Stimulated activated CD4-positive, alpha-beta T cell treated with anti-CD3 and anti-CD28 coated beads, Interleukin-4, amount 100 ng/mL, for 1 hour (primary cell): ENCODE measurements at regions not wholly inside any gene's neighbourhood (a gene's known extent, or its start where the extent isn't known, plus 50 kb on each side); places are given as distances from the start of the nearest gene placed in this dataset.

Source experiments
- DNase-seq: peaks from one replicate; pipeline ENCODE4 v3.0.0-alpha.2; 2020

DNA sequence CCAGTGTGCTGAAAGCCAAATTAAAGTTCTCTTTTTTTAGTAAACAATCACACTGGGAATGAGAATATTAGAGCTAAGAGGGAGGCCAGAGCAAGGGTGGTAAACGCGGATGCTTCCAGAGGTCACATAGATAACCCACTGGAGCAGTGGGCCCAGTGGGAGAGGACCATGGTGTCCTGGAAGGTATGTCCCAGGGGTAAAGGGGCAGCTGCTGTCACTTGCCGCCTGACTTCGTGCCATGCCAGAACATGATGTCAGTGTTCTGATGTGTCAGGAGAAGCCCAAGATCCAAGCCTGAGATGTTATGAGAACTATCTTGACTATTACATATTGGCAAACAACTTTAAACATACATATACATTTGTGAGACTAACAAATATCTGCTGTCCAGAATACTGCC is 211.9 kb upstream of the IL12A start:
- no peak for DNase-seq

DNA sequence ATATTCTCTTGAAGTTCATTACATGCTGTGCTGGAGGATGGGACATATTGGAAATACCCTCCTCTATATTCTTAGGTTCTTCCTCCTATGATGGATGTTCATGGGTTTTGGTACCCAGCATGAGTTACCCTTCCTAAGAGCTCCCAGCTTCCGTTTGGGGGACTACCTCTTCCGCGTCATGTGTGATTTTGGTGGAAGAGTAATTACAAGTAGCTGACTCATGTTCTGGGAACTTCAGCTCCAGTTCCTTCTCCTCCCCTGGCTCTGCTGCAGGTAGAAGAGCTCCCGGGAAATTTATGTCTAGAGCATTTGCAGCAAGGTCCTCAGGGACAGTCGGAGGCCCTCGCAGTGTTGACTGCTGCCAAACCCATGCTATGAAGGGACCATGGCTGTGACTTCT is 208.8 kb upstream of the IL12A start:
- no peak for DNase-seq

DNA sequence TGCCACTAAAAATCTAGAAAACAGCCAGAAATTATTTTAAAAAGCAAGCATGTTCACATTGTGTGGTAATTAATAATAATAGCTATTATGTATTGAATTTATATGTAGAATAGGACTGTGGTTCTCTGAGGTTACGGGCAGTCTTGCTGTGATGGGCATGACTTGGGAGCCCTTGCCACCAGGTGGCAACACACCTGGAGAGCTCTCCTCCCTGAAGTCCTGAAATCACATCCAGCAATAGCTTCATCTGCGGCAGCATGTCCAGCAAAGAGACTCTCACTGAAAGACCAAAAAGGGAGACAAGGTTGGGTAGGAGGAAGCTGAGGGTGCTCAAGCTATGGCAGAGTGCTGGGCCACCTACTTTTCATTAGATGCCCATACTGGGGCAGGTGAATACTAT is 206.8 kb upstream of the IL12A start:
- no peak for DNase-seq

DNA sequence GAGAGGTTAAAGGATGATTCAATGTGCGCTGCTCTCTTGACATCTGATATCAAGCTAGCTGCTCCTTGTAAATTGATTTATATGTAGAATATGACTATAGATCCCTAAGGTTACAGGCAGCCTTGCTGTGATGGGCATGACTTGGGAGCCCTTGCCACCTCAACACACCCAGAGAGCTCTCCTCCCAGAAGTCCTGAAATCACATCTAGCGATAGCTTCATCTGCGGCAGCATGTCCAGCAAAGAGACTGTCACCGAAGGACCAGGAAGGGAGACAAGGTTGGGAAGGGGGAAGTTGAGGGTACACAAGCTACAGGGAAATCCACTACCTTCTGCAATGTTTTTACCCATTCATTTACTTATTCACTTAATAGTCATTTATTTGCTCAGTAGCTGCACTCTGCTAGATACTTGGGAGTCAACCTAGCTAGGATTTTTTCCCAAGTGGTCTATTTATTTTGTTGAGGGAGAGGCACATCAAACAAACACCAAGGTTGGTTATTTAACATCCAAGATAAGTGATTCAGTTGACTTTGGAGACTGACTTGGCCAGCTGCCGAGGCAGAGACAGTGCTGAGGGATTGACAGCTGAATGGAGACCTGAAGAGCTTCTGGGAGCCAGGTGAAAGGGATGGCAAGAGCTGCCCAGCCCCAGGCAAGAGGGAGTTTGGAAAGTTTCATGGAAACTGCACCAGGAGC is 205.8 kb upstream of the IL12A start:
- DNase-seq = no peak

DNA sequence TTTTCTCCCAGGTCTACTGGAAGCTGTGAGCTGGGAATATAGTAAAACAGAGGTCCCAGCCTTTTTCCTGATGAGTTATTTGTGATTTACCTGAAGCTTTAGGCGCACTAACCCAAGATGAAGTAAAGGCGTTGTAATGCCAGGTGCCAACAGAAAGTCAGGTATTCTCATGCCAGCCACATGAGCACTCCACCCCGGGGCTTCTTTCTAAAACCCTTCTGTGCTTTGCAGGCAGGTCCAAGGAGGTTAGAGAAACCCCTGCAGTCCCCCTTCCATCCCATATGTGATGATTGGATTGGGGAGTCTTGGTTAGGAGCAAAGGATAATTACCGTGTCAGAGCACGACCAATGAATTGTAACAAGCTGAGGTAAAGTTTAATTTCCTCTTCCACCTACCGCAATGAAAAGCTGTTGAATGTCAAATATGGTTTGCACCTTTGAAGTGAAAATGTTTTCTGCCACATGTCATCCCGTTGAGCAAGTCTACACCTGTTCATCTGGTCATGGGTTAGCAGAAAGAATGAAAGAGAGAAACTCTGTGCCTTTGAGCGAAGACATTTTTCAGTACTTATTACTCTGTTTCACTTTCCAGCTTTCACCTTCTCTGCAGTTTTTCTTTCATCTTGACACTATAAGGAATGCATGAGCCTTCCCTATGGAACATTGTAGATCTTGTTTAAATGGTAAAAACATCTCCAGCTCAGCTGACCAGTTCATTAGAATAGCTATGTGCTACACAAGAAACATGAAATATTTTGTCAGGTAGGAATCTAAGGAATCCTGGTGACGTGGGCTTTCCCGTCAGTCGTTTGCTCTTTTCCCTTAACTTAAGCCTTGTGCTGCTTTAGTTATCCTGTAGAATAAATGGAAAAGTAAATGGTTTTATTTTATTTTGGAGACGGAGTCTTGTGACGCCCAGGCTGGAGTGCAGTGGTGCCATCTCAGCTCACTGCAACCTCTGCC is 204.6 kb upstream of the IL12A start:
- no peak for DNase-seq

DNA sequence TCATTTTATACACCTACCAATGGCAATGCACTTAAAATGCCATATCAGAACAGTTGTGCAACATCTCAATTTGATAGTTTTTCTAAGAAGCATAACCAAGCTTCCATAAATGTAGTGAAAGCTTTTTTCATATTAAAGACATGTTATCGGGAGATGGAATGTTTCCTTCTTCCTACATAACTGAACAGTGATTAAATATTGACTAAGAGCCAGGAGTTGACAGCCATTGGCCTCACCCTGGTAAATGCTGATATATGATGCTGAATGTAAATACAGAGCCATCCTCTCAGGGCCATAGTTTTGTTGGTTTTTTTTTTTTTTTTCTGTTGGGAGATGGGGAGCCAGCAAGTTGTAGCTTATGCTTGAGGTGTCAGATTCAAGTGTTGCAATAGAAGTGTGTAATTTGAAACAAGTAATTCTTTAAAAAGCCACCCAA is 203.3 kb upstream of the IL12A start:
- DNase-seq = no peak

DNA sequence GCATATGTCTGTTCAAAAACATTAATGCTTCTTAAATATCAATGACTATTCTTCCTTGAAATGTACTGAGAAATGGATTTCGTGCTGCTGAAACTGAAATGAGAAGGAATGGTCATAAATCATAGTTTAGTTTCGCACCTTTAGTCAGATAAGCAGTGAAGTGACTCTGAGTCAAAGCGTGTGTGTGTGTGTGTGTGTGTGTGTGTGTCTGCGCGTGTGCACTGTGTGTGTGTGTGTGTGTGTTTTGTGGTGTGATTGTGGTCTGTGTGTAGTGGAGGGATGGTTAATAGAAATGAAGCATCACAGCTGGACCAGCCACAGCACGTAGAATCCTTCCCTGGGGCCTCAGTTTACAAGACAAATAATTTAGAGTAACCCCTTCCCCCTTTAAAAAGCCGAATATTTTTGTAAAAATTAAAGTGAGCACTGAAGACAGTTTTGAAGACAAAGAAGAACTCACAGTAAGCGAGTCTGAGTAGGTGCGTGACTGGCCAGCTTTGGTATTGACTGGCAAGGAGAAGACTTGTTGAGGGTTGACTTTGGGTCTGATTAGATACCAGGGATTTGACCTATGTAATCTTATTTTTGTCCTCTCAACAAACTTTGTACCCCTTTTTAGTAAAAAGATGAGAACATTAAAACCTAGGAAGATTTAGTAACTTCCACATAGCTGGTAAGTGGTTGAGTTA is 202.0 kb upstream of the IL12A start:
- no peak for DNase-seq

DNA sequence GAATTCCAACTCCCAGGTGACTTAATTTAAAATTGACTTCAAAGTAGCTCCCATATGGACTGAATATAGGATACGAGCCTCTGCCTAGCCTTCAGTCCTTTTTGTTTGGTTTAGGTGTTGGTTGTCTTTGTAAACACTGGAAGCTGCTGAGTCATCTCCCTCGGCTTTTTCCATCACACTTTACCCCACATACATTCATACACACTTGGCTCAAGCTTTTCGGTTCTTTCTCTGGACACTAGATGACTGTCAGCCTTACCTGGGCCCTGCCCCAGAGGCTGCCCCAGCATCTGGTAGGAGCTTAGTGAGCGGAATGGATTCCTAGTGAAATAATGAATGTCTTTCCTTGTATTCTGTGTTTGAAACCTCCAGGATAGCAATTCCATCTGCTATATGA is 201.5 kb upstream of the IL12A start:
- DNase-seq = no peak

DNA sequence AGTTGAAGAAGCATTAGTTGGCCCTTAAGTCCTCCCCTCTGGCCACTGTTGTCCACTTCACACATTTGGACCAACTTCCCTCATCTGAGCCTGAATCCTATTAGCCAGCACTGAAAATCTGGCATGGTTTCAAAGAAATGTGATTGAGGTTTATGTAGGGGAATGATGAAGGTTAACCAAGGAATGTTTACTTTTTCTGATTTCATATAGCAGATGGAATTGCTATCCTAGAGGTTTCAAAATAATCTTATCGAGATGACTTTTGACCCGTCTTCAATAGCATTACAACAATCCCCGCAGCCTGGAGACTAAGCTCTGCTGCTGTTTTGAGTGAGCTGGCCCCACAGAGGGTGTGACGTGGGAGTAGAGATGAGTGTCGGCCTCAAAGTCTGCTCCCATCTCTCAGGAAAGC is 200.8 kb upstream of the IL12A start:
- DNase-seq = no peak

DNA sequence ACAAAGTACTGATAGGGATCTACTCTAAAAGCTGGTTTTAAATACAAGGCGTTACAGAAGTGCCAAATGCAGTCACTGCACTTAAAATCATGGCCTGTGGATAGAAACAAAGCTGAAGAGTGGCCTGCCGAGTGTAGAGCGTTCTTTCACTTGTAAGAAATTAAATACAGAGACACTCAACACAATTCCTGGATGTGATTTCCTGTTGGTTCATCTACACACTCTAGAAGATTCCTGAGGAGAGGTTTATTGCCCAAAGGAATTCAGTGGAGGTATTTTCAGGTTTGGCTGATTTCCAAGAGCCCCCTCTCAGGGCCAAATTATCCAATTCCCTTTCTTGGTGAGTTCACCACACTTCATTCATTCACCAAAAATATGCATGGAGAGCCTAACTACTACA is 200.3 kb upstream of the IL12A start:
- no peak for DNase-seq

DNA sequence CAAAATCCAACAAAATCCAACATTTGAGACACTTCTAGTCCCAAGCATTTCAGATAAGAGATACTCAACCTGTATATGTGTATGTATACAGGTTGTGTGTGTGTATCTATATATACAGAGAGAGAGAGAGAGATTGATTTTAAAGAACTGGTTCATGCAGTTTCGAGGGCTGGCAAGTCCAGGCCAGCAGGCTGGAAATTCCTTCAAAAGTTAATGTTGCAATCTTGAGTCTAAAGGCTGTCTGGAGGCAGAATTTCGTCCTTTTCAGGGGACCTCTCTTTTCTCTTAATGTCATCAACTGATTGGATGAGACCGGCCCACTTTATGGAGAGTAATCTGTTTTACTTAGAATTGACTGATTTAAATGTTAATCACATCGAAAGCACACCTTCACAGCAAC is 199.6 kb upstream of the IL12A start:
- no peak for DNase-seq

DNA sequence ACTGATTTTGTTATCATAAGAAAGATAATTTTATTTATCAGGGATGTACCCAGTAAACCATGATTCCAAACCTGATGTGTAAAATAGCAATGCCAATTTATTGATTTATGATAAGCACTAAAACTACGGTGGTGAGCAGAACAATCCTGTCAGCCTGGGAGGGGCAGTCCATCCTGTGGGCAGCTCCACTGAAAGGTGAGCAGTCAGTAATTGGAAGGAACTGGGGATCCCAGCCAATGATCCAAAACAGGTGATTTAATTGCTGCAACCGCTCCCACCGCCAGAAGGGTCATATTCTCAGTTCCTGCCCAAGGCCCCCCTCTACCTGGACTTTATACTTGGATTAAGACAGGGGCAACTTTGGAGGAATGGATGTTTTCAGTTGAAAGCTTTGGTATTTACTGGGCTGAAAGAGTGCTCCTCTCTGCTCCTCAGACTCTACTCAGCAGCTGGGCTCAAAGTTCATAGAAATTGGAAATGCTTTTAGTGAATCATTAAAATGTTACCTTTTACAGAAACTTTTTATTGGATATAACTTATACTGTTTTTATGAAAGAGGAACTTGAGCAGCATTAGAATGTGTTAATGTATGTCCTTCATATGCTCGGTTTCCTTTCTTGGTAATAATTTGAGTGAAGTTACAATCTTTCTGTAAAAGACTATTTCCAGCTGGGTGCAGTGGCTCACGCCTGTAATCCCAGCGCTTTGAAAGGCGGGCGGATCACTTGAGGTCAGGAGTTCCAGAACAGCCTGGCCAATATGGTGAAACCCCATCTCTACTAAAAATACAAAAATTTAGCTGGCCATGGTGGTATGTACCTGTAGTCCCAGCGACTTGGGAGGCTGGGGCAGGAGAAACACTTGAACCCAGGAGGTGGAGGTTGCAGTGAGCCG is 198.6 kb upstream of the IL12A start:
- no peak for DNase-seq

DNA sequence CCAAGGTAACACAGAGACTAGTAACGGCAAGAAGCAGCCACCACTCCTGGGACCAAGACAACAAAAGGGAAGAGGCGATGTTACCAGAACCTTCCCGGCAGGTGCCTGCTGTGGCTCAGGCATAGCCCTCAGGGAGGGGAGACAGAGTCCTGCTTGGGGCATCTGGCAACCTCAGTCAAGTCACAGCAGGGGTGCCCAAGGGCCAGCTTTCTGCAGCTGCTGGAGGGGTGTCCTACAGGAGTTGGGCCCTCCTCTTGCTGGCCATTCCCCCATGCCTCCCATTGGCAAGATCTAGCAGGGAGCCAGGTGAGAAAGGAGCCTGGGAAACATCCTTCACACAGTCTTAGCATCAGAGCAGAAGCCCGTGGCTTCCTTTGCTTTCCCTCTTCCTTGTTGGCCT is 197.3 kb upstream of the IL12A start:
- no peak for DNase-seq

DNA sequence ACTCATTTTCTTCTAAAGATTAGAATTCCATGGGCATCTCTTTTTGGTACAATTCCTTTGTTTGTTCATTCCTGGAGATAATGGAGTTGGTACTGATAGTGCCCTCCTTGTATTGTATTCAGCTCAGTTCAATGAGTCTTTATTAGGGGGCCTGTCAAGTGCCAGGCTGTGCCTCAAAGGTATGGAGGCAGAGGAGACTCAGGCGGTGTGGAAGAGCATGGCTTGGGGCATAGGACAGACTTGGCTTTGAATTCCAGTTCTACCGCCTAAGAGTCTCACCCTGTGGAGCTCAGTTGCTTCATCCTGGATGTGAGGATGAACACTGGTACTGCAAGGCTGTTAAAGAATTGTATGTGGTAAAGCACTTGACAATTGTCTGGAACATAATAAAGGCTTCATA is 196.6 kb upstream of the IL12A start:
- DNase-seq = no peak

DNA sequence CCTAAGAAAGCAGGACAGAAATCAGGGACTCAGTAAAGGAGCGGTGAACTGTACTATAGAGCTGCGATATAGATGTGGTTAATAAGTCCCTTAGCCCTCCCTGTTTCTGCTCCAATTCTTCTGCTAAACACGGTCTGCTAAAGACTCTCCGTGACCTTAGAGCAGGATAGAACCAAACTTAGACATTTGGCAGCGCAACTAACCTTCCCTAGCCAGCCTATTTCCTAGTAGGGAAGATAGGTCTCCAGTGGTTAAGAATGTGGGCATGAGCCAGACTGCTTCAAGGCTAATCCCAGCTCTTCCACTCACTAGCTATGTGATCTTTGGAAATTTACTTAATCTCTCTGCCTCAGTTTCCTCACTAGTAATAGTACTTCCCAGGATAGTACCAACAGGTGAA is 193.6 kb upstream of the IL12A start:
- DNase-seq = no peak

DNA sequence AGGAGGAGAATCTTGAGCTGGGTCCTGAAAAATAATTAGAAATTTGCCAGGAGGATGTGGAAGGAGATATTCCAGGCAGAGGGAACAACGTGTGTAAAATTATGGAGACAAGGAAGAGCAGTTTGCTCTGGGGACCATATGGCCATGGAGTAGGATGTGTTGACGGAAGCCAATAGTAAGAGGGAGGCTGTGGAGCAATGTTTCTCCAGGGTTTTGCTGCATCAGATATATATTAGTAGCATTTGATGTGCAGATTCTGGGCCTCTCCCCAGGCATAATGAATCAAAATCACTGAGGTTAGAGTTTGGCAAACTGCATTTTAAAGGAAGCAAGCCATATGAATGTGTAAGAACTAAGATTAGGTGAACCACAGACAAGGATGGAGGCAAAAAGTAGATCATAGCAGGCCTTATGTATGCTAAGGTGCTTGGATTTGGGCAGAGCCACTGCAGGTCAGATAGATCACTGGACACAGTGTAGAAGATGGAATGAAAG is 192.9 kb upstream of the IL12A start:
- no peak for DNase-seq

DNA sequence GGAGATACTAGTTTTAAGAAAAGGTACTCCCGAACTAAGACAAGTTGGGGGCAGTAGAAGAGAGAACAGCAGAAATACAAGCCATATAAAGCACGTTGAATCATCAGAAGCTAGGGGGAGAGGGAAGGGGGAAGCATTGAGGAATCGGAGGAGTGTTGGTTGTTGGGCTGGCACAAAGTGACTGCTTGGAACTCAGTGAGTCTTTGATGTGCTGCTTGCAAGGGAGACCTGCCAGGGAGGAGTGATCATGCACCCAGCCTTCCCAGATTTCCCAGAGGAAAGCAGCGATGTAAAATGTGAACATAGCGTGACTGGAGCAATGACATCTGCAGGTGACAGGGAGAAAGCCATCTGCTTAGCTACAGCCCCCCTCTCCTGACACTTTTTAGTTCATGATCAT is 192.4 kb upstream of the IL12A start:
- DNase-seq = no peak

DNA sequence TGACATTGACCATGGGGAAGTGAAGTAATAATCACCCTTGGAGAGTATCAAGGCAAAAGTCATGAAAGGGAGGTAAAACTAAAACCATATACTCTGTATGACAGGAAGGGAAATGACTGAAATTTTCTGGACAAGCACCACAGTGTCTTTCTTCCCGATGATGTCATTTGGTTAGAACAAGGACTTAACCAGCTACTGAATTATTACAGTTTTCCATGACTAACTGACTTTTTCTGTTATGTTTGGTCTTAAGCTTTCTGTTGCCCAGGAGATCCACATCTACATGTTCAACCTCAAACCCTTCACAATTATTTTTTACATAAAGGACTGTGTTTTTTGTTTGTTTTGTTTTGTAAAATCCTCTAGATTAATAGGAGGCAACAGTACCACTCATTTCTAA is 191.9 kb upstream of the IL12A start:
- no peak for DNase-seq

DNA sequence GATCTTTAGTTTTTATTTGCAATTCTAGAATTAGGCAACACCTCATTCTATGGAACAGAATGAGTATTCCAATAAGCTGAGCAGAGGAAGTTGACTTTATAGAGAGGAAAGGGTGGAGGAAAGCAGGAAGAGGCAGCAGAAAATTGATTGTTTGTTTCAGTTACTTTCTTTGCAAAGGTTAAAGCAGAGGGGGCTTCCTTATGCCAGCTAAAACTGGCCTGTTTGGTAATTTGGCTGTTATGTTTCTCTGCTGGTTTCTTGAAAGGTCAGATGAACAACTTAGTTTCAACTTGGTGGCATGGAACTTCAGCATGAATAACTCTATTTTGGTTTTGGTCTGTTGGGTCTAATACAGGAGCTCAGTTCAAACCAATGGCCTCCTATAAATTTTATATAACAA is 190.9 kb upstream of the IL12A start:
- DNase-seq = no peak

DNA sequence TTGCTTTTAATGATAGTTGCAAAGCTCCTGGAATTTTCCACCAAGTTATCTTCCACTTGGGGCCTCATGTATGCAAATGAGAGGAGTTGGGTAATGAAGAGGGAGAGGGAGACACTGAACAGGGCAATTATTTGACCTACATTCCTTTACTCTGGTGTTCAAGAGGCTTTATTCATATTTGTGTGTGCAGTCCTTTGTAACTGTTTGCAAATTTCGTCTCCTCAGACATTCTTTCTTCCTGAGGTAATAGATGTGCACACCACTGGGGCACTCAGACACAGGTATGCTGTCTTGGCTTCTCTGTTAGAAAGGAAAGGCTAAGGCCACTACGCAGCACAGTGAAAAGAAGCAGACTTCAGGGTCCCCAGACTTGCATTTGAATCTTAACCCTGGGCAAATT is 189.7 kb upstream of the IL12A start:
- DNase-seq = no peak

DNA sequence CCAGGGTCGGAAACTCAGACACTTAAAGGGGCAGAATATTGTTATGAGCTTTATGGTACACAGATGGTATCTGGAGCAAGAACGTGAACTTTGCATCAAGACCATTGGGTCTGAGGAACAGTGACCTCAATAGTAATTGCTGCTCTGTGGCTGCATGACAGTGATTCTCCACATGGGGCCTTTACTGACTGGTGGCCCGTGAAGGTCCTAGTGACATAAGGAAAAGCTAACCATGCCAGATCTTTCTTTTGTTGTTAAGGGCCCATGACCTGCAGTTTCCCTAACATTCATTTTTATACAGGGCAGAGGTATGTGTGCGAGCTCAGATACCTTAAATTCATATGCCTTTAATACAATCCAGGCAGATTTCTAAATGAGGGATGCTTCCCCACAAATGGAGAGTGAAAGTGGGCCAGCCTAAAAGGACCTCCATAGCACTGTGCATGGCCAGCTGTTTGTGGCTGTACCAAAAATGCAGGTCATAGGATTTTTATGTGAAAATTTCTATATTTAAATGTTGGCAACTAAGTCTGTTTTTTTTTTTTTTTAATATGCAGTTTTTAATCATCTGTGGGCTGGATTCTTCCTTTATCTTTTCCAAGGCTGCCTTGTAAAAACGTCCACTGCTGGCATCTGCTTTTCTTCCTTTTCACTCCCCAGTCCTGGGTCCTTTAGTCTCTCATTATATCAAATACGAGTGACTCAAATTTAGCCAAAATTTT is 188.0 kb upstream of the IL12A start:
- no peak for DNase-seq

DNA sequence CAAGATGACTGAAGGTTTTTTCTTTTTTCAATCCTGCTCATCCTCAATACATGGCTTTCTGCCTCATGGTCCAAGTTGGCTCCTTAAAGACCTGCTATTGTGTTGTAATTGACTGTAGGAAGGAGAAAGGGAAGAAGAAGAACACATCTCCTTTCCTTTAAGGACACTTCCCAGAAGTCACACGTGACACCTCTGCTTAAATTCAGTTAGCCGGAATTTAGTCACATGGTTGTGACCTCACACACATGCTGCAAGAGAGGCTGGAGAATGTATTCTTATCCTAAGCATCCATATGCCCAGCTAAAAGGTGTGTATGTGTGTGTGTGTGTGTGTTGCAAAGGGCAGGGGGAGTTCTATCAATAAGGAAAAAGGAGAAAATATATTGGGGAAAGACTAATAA is 185.8 kb upstream of the IL12A start:
- DNase-seq = no peak
